Hippocampal formation (tissue), 2 donors: ENCODE measurements at regions not wholly inside any gene's neighbourhood (a gene's known extent, or its start where the extent isn't known, plus 50 kb on each side); places are given as distances from the start of the nearest gene placed in this dataset.
"Not testable (repeated sequence)": the region's sequence is repeated elsewhere in the genome, so short reads cannot be mapped to it uniquely, and the experiment has no call there.

Experiments used
- DNase-seq, 2 donors: peaks; one replicate each; lab custom pipeline; 2025; lab: John Stamatoyannopoulos, UW

GRCh38 chr7:112982441-112983063 is 104.1 kb downstream of the GPR85 start:
- no peak for DNase-seq

- DNase-seq, result no peak
These were observed 104.7 kb downstream of the GPR85 start for GRCh38 chr7:112981966-112982365.

- not testable (repeated sequence) for DNase-seq
These were observed 107.6 kb downstream of the GPR85 start for GRCh38 chr7:112979055-112979454.

- not testable (repeated sequence) for DNase-seq
These were observed 109.2 kb downstream of the GPR85 start for GRCh38 chr7:112977244-112977955.

- no peak for DNase-seq
These were observed 115.9 kb downstream of the GPR85 start for GRCh38 chr7:112970771-112971170.

GRCh38 chr7:112969946-112970345 is 116.7 kb downstream of the GPR85 start:
- DNase-seq, result no peak

GRCh38 chr7:112965506-112965905 is 121.1 kb downstream of the GPR85 start:
- DNase-seq, result no peak

GRCh38 chr7:112963634-112964033 is 123.0 kb downstream of the GPR85 start:
- no peak for DNase-seq

GRCh38 chr7:112962815-112963214 is 123.8 kb downstream of the GPR85 start:
- no peak for DNase-seq

GRCh38 chr7:112959276-112959675 is 127.4 kb downstream of the GPR85 start:
- DNase-seq, result no peak

- DNase-seq, result no peak
These were observed 127.9 kb downstream of the GPR85 start for GRCh38 chr7:112958775-112959174.

- DNase-seq, result no peak
These were observed 128.7 kb downstream of the GPR85 start for GRCh38 chr7:112957901-112958300.

GRCh38 chr7:112953031-112953430 is 133.6 kb downstream of the GPR85 start:
- not testable (repeated sequence) for DNase-seq

- DNase-seq, result no peak
These were observed 135.6 kb downstream of the GPR85 start for GRCh38 chr7:112951070-112951469.

- DNase-seq, result not testable (repeated sequence)
These were observed 136.9 kb downstream of the GPR85 start for GRCh38 chr7:112949682-112950081.

GRCh38 chr7:112946350-112946749 is 140.3 kb downstream of the GPR85 start:
- DNase-seq, result no peak

GRCh38 chr7:112945046-112945445 is 141.6 kb downstream of the GPR85 start:
- DNase-seq, result no peak

- DNase-seq, result no peak
These were observed 143.6 kb downstream of the GPR85 start for GRCh38 chr7:112942981-112943380.

- DNase-seq, result not testable (repeated sequence)
These were observed 144.5 kb downstream of the GPR85 start for GRCh38 chr7:112942125-112942524.

- DNase-seq, result no peak
These were observed 146.3 kb downstream of the GPR85 start for GRCh38 chr7:112940314-112940732.

GRCh38 chr7:112939574-112940313 is 146.9 kb downstream of the GPR85 start:
- peak; percentile 99 for DNase-seq

GRCh38 chr7:112938863-112939573 is 147.6 kb downstream of the GPR85 start:
- peak in 1 of 2 donors; percentile 40 for DNase-seq
